ENCODE measurements at regions not wholly inside any gene's neighbourhood (a gene's known extent, or its start where the extent isn't known, plus 50 kb on each side); places are given as distances from the start of the nearest gene placed in this dataset.

DNA sequence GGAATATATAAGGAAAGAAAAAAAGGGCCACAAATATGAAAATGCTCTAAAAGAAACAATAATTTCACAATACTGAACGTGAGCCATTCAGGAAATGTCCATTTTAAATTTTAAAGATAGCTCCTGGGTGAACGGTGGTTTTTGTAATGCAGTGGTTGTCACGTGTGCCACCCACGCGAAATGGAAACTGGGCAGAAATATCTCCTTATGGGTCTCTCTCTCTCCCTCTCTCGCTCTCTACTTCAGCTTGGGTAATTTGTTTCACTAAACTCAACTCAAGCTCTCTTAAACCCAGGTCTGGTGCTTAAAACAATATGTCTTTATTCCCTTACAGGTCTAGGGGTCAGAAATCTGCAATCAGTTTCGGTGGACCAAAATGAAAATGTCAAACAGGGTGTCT lies 150.8 kb downstream of the OR2B2 start:
- POLR2A ChIA-PET: interaction anchor here (1.2 kb wide), 1 partner anchor 9 kb away, joined by 3 read pairs; no protein-coding TSS in a partner anchor
- Histone ChIP-seq H2AFZ (ENCODE audit: low read length) (no peak overlapping the region), H3K4me2 (ENCODE audit: low read depth, low read length) (no peak overlapping the region), H3K79me2 (ENCODE audit: insufficient read depth, low read length) (no peaks in the 10 kb centered on the region), H3K27me3 (ENCODE audit: control insufficient read depth in 1 of 2, insufficient read depth in 2 of 2, low read length in 2 of 2) (peaks cover 0 to 3% of the 10 kb centered on the region in 2 experiments; a peak in 1 of 5 replicates), H4K20me1 (ENCODE audit: insufficient read depth, low read length) (no peaks in the 10 kb centered on the region), H3K4me3 (replicated peaks in 1 of 3; ENCODE audit: insufficient read depth in 1 of 3, low read depth in 2 of 3, low read length in 3 of 3) (no peak overlapping the region), H3K9me3 (ENCODE audit: low read length) (no peaks in the 10 kb centered on the region), H3K9ac (ENCODE audit: insufficient read depth, low read depth, low read length) (no peak overlapping the region), H3K36me3 (replicated peaks in 1 of 2; ENCODE audit: control insufficient read depth in 1 of 2, insufficient read depth in 2 of 2, low read length in 2 of 2) (no peaks in the 10 kb centered on the region), H3K27ac (ENCODE audit: extremely low read length, insufficient read depth, low read length) (no peak overlapping the region), H3K4me1 (ENCODE audit: insufficient read depth, low read length) (no peaks in the 10 kb centered on the region)
- CTCF ChIA-PET (ENCODE audit: low intra/inter-chr PET ratio, low total read pairs): no interaction called here
- FAIRE-seq (no peak), ATAC-seq (no peak), DNase-seq (ENCODE audit: low spot score) (no peak)
- in situ Hi-C loops (cut with HindIII; ENCODE audit: extremely low pct_ligation_motif_present, low pct_unique_long_range_greater_than_20kb) (no loop called here), intact Hi-C loops (cut with micrococcal nuclease; ENCODE audit: unreplicated experiment) (no loop called here)
- TF ChIP-seq ZBTB4 (CRISPR knock-in tag; IDR thresholded peaks at IDR 0.05; ENCODE audit: borderline replicate concordance): no peak
- TF ChIP-seq, protein P1, sequence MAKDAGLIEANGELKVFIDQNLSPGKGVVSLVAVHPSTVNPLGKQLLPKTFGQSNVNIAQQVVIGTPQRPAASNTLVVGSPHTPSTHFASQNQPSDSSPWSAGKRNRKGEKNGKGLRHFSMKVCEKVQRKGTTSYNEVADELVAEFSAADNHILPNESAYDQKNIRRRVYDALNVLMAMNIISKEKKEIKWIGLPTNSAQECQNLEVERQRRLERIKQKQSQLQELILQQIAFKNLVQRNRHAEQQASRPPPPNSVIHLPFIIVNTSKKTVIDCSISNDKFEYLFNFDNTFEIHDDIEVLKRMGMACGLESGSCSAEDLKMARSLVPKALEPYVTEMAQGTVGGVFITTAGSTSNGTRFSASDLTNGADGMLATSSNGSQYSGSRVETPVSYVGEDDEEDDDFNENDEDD (CRISPR knock-in tag; IDR thresholded peaks at IDR 0.05; ENCODE audit: borderline replicate concordance): no peak
- no peak for TF ChIP-seq FOXJ3 (CRISPR knock-in tag; IDR thresholded peaks at IDR 0.05; ENCODE audit: borderline replicate concordance)
- TF ChIP-seq, protein P2, sequence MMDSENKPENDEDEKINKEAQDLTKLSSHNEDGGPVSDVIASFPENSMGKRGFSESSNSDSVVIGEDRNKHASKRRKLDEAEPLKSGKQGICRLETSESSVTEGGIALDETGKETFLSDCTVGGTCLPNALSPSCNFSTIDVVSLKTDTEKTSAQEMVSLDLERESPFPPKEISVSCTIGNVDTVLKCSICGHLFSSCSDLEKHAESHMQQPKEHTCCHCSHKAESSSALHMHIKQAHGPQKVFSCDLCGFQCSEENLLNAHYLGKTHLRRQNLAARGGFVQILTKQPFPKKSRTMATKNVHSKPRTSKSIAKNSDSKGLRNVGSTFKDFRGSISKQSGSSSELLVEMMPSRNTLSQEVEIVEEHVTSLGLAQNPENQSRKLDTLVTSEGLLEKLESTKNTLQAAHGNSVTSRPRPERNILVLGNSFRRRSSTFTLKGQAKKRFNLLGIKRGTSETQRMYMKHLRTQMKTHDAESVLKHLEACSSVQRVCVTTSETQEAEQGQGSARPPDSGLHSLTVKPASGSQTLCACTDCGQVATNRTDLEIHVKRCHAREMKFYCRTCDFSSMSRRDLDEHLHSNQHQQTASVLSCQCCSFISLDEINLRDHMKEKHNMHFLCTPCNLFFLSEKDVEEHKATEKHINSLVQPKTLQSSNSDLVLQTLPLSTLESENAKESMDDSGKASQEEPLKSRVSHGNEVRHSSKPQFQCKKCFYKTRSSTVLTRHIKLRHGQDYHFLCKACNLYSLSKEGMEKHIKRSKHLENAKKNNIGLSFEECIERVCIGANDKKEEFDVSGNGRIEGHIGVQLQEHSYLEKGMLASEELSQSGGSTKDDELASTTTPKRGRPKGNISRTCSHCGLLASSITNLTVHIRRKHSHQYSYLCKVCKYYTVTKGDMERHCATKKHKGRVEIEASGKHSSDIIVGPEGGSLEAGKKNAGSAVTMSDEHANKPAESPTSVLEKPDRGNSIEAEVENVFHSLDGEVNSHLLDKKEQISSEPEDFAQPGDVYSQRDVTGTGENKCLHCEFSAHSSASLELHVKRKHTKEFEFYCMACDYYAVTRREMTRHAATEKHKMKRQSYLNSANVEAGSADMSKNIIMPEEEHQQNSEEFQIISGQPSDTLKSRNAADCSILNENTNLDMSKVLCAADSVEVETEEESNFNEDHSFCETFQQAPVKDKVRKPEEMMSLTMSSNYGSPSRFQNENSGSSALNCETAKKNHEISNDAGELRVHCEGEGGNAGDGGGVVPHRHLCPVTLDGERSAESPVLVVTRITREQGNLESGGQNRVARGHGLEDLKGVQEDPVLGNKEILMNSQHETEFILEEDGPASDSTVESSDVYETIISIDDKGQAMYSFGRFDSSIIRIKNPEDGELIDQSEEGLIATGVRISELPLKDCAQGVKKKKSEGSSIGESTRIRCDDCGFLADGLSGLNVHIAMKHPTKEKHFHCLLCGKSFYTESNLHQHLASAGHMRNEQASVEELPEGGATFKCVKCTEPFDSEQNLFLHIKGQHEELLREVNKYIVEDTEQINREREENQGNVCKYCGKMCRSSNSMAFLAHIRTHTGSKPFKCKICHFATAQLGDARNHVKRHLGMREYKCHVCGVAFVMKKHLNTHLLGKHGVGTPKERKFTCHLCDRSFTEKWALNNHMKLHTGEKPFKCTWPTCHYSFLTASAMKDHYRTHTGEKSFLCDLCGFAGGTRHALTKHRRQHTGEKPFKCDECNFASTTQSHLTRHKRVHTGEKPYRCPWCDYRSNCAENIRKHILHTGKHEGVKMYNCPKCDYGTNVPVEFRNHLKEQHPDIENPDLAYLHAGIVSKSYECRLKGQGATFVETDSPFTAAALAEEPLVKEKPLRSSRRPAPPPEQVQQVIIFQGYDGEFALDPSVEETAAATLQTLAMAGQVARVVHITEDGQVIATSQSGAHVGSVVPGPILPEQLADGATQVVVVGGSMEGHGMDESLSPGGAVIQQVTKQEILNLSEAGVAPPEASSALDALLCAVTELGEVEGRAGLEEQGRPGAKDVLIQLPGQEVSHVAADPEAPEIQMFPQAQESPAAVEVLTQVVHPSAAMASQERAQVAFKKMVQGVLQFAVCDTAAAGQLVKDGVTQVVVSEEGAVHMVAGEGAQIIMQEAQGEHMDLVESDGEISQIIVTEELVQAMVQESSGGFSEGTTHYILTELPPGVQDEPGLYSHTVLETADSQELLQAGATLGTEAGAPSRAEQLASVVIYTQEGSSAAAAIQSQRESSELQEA (CRISPR knock-in tag; IDR thresholded peaks at IDR 0.05; ENCODE audit: not compliant biosample characterization): no peak
- no peak for TF ChIP-seq CHD2 (IDR thresholded peaks at IDR 0.05; ENCODE audit: low read depth, low read length)
- no peak for TF ChIP-seq ZFP36 (IDR thresholded peaks at IDR 0.05; ENCODE audit: borderline replicate concordance, low read depth, low read length, partially characterized antibody)
- TF ChIP-seq POGZ (CRISPR knock-in tag; IDR thresholded peaks at IDR 0.05): no peak
- no TSS peak for BruUV-seq (replicated peaks)
- 27% methylated on average over 7 of the region's 7 CpGs for WGBS (ENCODE audit: low lambda C conversion rate)

Measured in HepG2 (cell line).